ENCODE measurements at regions not wholly inside any gene's neighbourhood (a gene's known extent, or its start where the extent isn't known, plus 50 kb on each side); places are given as distances from the start of the nearest gene placed in this dataset.

- H3K36me3 Mint-ChIP-seq (ENCODE audit: insufficient read depth), result no peaks in the 10 kb centered on the region
- no peak overlapping the region for H3K27ac Mint-ChIP-seq
- DNase-seq (ENCODE audit: low spot score, unreplicated experiment), result no peak
- no peaks in the 10 kb centered on the region for H3K4me1 Mint-ChIP-seq (ENCODE audit: low read depth)
- H3K4me3 Mint-ChIP-seq (ENCODE audit: low read depth), result no peak overlapping the region
- H3K9me3 Mint-ChIP-seq (ENCODE audit: low read depth), result peaks cover 10% of the 10 kb centered on the region
- TF ChIP-seq CTCF (IDR thresholded peaks at IDR 0.05; ENCODE audit: unreplicated experiment), result no peak
- H3K27me3 Mint-ChIP-seq, result no peaks in the 10 kb centered on the region
These were observed 292.1 kb upstream of the RGS18 start for GRCh38 chr1:191866155-191866554.

DNA sequence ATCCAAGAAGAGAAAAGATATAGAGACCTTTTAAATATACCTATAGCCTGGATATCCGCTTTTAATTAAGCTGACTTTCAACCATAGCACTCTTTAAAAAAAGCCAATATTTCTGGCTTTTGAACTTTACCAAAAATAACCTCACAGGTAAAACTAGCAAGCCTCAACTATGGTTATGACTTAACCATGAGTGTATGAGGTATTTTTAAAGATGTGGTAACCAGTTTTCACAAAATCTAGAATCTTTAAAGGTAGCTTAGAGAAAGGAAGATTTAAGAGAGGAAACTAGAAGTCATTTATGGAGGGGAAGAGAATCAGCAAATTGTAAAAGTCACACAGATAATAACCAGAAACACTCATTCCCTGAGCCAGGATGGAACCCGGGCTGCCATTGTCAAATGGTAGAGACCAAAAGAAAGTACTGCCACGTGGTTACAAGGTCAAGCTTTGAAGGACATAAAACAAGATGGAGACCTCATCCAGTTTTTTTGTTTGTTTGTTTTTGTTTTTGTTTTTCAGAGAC lies 288.4 kb upstream of the RGS18 start:
- H3K27me3 Mint-ChIP-seq, result no peaks in the 10 kb centered on the region

GRCh38 chr1:191870490-191870889 lies 287.8 kb upstream of the RGS18 start:
- no peaks in the 10 kb centered on the region for H3K27me3 Mint-ChIP-seq
- no peaks in the 10 kb centered on the region for H3K36me3 Mint-ChIP-seq (ENCODE audit: insufficient read depth)

More for the DNA sequence above, 288.4 kb upstream of the RGS18 start:
- Mint-ChIP-seq H3K4me1 (ENCODE audit: low read depth) (no peaks in the 10 kb centered on the region), H3K27ac (no peak overlapping the region), H3K9me3 (ENCODE audit: low read depth) (no peaks in the 10 kb centered on the region), H3K4me3 (ENCODE audit: low read depth) (no peak overlapping the region), H3K36me3 (ENCODE audit: insufficient read depth) (no peaks in the 10 kb centered on the region)
- DNase-seq (ENCODE audit: low spot score, unreplicated experiment), result no peak
- TF ChIP-seq CTCF (IDR thresholded peaks at IDR 0.05; ENCODE audit: unreplicated experiment), result no peak

GRCh38 chr1:191875994-191876393 lies 282.3 kb upstream of the RGS18 start:
- Mint-ChIP-seq H3K4me1 (ENCODE audit: low read depth) (no peaks in the 10 kb centered on the region), H3K36me3 (ENCODE audit: insufficient read depth) (no peaks in the 10 kb centered on the region), H3K4me3 (ENCODE audit: low read depth) (no peak overlapping the region), H3K9me3 (ENCODE audit: low read depth) (no peaks in the 10 kb centered on the region), H3K27me3 (no peaks in the 10 kb centered on the region), H3K27ac (no peak overlapping the region)
- no peak for TF ChIP-seq CTCF (IDR thresholded peaks at IDR 0.05; ENCODE audit: unreplicated experiment)
- DNase-seq (ENCODE audit: low spot score, unreplicated experiment), result no peak

More at GRCh38 chr1:191870490-191870889, 287.8 kb upstream of the RGS18 start:
- no peak for TF ChIP-seq CTCF (IDR thresholded peaks at IDR 0.05; ENCODE audit: unreplicated experiment)
- no peak overlapping the region for H3K27ac Mint-ChIP-seq
- H3K4me3 Mint-ChIP-seq (ENCODE audit: low read depth), result no peak overlapping the region
- H3K4me1 Mint-ChIP-seq (ENCODE audit: low read depth), result no peaks in the 10 kb centered on the region
- no peak for DNase-seq (ENCODE audit: low spot score, unreplicated experiment)
- no peaks in the 10 kb centered on the region for H3K9me3 Mint-ChIP-seq (ENCODE audit: low read depth)

DNA sequence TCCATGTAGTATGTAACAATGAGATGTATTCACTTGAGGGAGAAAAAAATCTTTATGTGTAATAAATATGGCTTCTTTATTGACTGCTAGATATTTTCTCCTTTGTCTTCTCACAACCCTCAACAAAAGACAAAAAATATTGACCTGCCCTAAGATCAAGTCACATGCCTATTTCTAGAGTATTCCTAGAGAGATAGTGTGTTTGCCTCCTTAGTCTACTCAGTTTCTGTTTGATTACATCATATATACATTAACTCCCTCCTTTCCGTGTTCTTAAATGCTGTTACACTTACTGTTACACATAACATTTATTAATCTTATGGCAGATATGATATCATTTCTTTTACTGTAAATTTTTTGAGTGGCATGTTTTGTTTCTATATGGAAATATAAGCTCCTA lies 281.6 kb upstream of the RGS18 start:
- H3K27me3 Mint-ChIP-seq, result no peaks in the 10 kb centered on the region
- no peak for TF ChIP-seq CTCF (IDR thresholded peaks at IDR 0.05; ENCODE audit: unreplicated experiment)
- no peaks in the 10 kb centered on the region for H3K9me3 Mint-ChIP-seq (ENCODE audit: low read depth)

More for the DNA sequence above, 281.6 kb upstream of the RGS18 start:
- no peaks in the 10 kb centered on the region for H3K36me3 Mint-ChIP-seq (ENCODE audit: insufficient read depth)
- no peak overlapping the region for H3K4me3 Mint-ChIP-seq (ENCODE audit: low read depth)
- no peaks in the 10 kb centered on the region for H3K4me1 Mint-ChIP-seq (ENCODE audit: low read depth)
- DNase-seq (ENCODE audit: low spot score, unreplicated experiment), result no peak
- no peak overlapping the region for H3K27ac Mint-ChIP-seq

All from progenitor cell of endocrine pancreas (in vitro differentiated cells).